GM18873 (cell line): ENCODE measurements at regions not wholly inside any gene's neighbourhood (a gene's known extent, or its start where the extent isn't known, plus 50 kb on each side); places are given as distances from the start of the nearest gene placed in this dataset.
"Not testable (repeated sequence)": the region's sequence is repeated elsewhere in the genome, so short reads cannot be mapped to it uniquely, and the experiment has no call there.

Experiments
- ATAC-seq: cut with Tn5 transposase; IDR thresholded peaks from one replicate; pipeline ENCODE4 v1.9.1; 2021; ENCODE audit warnings: mild to moderate bottlenecking, moderate library complexity, moderate number of reproducible peaks; ENCODE audit not compliant: unreplicated experiment, low FRiP score

DNA sequence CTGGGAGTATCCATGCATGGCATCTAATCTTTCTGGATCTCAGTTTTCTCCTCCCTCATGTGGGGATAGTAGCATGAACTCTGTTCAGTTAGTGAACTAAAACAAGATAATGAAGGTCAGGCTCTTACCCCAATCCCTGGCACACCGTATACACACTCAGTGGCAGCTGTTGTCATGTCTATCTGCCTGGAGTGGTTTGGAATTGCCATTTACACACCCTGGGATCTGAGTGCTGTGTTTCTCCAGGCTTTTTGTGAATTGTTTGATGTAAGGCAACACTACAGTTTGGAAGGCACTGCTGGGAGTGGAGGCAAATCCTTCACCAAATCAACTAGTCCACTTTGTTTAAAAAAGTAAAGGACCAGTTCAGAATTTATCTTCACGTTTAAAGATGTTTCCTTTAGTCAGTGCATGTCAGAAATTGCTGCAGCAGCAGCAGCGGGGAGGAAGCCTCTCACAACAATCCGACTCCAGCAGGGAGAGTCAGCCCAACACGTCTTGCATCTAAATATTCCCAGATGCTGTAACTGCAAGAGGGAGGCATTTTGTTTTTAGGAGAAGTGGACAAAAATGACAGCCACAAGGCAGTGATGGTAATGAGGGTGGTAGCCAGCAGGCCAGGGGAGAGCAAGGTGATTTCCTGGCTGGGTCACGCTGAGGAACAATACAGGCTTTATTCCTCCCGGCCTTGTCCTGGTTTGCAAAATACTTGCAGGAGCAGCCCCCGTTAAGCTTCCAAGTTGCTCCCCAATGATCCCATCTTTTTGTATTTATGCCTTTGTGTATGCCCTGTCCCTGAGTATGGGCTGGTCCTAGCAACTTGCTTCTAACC, 128.5 kb upstream of the LRIG1 start:
- no peak for ATAC-seq

DNA sequence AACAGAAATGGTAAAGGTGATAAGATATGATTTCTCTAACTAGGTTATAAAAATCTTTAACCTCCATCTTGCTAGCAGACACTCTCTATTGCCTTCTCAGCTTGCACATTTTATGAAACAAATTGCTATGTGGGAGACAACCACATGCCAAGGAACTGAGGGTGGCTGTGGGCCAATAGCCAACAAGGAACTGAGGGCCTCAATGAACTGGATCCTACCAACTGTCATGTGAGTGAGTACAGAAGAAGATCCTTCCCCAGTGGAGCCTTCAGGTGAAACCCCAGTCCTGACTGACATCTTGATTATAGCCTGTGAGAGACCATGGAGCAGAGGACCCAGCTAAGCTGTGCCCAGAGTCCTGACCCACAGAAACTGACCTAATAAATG, 129.2 kb upstream of the LRIG1 start:
- no peak for ATAC-seq

DNA sequence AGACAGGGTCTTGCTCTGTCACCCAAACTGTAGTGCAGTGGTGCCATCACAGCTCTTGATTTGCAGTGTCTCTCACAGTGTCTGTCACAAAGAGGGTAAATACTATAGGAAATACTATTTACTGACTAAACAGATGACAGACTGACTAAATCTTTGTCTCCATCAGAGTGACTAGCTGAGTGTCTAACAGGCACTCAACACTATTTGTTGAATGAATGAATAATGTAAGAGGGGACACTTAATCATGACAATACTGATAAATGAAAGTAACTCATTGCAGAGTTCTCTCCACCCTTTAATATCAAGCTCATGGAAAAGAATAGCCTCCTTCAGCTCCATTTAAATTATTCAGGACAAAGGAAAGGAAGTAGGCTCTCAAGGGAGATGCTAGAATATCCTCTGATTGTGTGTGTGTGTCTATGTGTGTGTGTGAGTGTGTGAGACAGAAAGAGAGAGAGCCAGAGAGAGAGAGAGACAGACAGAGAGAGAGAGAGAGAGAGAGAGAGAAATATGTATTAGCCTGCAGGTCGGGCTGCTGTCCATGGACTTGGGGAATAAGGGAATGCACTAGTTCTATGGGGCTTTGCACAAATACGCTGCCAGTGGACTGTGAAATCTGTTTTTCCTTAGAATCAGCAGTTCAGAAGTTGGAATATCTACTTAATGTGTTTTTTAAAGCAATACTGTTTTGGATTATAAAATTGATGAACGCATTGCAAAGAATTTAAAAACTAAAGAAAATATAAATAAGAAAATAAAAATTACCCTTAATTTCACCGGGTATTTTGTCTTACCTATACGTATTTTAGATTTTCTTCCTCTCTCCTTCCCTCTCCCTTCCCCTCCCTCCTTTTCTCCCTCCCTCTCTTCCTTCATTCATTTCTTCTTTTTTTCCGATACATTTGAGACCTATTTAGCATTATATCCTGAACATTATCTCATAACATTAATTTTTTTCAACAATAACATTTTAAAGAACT, 132.9 kb upstream of the LRIG1 start:
- ATAC-seq = no peak

DNA sequence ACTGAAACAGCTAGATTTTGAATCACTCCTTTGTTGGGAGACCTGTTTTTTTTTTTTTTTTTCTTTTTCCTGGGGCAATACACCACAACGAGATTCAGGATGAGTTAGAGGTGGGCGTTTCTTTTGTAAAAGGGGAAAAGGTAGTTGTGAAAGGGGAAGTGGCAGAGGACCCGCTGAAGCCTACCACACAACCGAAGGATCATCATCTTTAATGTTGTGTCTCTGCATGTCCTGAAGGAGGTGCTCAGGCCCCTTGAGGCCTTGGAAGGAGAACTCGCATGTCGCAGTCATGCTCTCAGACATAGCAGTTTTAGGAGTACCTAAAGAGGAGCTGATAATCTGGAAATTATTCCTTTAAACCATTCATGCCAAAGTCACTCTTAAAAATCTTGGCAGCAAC, 137.9 kb upstream of the LRIG1 start:
- no peak for ATAC-seq

DNA sequence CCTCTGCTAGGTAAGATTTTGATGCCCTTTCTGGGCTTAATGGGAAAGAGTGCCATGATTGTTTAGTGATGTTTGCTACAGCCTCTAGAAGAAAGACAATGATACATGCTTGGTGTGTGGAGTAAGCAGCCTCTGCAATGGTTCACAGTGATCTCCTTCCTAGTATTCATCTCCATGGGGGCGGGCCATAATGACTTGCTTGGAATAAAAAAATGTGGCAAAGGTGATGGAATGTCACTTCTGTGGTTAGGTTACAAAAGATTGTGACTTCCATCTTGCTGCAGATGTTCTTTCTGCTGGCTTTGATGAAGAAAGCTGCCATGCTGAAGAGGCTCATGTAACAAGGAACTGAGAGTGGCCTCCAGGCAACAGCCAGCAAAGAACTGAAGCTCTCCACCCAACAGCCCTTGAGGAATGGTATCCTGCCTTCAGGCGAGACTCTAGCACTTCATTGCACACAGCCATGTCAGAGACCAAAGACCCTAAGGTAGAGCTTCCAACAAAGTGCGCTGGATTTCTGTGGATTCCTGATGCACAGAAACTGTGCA, 139.1 kb upstream of the LRIG1 start:
- ATAC-seq = no peak

DNA sequence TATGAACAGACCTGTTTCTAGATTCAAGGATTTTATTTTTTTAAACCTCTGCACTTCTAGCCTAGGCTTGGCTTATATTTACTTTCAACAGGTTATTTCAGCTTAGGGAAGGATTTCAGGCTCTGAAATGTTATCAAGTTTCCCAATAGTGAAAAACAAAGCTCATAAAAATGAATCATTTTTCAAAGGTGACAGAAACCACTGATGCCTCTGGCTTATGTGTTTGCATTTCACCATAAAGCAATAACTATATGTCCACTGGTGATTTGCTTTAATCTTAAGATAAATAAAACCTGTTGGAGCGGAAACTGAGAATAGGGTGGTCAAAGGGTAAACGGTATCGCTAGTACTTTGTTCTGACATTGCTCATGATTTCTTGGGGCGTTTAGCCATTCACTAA, 141.2 kb upstream of the LRIG1 start:
- no peak for ATAC-seq

DNA sequence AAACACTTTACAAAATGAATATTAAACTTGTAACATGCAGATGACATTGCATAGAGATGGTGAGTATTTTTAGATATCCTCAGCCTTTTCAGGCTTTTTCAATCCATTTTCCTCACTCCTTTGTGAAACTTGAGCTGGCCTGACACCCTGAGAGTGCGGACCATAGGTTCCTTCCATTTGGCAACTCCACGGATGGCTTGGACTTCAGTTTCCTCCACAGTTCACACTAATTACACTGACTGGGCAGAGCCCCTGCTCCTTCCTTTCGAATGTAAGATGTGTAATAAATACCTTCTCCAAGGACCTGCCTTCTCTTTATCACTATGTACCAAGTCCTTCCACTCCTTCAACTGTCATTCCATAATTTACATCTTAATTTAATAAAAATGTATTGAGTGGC, 141.7 kb upstream of the LRIG1 start:
- ATAC-seq = no peak

DNA sequence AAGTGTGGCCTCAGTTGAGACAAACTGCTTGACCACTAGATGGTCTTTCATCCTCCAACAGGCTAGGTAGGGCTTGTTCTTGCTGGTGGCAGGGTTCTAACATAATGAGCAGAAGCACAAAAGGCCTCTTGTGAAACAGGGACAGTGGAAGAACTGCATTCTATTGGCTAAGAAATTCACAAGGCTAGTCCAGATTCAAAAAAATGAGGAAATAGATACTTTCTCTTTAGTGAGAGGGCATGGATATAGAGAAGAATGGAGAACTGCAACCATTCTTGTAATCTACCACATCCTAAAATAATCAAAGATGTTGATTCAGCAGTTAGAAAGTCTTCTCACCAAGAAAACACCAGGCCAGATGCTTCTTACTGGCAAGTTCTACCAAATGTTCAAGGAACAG, 143.7 kb upstream of the LRIG1 start:
- no peak for ATAC-seq

DNA sequence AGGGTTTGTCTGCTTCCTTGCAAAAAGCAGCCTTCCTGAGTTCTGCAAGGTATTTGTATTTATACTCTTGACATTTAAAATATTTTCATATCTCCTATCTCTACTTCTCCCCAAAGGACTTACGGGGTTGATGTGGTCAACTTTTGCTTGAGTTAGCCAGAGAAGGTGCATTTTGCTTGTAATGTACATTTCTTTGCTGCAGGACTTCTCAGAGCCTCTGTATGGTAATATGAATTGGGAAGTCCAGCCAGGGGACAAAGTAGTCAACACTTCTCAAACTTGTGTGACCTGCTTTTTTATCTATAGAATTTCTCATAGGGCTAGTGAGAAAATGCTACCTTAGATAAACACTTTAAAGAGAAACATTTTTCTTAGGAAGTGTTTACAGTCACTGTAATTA, 148.2 kb upstream of the LRIG1 start:
- no peak for ATAC-seq

DNA sequence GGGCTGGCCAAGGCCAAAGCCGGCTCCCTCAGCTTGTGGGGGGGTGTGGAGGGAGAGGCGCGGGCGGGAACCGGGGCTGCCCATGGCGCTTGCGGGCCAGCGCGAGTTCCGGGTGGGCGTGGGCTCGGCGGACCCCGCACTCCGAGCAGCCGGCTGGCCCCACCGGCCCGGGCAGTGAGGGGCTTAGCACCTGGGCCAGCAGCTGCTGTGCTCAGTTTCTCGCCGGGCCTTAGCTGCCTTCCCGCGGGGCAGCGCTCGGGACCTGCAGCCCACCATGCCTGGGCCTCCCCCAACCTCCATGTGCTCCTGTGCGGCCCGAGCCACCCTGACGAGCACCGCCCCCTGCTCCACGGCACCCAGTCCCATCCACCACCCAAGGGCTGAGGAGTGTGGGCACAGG, 150.7 kb upstream of the LRIG1 start:
- not testable (repeated sequence) for ATAC-seq

DNA sequence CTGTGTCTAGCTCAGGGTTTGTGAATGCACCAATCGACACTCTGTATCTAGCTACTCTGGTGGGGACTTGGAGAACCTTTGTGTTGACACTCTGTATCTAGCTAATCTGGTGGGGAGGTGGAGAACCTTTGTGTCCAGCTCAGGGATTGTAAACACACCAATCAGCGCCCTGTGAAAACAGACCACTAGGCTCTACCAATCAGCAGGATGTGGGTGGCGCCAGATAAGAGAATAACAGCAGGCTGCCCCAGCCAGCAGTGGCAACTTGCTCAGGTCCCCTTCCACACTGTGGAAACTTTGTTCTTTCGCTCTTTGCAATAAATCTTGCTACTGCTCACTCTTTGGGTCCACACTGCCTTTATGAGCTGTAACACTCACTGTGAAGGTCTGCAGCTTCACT, 151.3 kb upstream of the LRIG1 start:
- not testable (repeated sequence) for ATAC-seq

DNA sequence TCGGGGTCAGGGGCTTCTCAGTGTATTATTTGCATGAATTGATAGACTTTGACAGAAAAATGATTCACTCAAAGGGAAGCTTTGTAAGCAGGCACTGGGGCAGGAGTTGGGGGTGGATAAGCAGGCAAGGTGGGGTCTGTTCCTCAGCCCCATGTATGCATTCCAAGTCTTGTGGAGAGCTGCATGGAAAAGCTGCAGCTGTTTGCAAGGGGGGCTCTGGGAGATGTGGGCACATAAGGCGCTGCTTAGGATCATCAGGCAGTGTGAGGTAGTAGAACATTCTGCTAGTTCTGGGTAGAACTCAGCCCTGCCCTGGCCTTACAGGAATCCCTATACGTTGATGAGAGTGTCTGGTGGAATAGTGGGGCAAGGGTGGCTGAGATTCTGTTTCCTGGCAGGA, 154.2 kb upstream of the LRIG1 start:
- ATAC-seq = no peak

DNA sequence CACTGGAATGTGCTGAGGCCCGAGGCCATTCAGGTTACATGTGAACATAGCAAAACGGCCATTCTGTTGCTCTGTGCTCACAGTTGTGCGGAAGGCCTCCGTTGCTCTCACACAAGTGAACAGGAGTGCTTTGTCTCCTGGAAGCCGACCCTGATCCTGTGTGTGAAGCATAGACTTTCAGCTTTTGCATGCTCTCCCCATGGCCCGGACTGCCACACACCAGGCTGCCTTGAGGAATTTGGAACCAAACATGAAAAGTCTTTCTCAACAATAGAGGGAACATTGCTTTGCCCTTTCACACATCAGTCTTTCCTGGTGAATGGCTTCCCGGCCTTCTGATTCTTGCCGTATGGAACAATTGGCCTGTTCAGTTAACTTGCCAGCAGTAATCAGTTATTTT, 154.8 kb upstream of the LRIG1 start:
- ATAC-seq = no peak

DNA sequence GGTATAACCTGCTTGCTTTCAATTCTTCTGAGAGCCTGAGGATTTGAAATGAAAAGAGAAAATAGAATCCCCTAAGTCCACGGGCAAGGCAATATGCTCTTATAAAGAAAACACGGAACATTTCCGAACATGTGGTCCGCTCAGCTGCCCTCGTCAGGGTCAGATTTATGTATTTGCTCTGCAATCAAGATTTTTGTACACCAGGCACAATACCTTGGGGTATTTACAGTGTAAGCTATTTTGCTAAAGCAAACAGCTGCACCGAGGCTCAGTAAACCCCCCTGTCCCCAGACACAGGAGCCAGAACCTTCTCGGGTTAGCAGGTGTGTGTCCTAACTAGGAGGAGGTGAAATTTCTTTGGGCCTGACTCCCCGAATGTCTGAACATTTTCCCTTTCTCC, 155.8 kb upstream of the LRIG1 start:
- ATAC-seq = no peak

DNA sequence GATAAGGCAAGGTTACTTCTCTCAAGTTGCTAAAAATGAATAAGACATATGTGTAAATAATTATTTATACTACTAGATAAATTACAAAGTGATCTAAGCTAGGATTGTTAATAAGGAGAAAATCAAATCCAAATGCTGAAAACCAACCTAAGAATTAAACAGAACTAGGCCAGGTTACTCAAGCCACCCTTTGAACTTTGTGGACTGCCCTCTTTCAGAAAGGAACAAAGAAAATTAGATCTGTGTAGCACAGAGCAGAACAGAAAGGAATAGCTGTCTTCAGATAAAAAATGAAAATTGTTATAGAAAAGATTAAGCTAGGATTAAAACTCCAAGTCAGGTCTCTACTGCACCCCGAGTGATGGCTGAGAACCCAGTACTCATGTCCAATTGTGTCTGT, 158.2 kb upstream of the LRIG1 start:
- no peak for ATAC-seq

DNA sequence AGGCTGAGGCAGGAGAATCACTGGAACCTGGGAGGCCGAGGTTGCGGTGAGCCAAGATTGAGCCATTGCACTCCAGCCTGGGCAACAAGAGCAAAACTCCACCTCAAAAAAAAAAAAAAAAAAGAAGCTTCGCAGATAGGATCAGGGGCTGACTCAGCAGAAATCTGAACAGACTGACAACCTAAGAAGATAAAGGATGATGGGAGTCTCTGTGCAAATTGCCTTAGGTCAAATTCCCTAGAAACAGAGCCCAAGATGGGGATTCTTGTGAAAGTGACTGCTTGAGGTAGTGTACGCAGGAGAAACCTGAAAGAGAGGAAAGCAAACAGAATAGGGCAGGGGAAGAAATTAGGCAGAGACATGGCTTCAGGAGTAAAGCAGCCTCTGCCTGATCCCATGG, 160.8 kb upstream of the LRIG1 start:
- ATAC-seq = no peak

DNA sequence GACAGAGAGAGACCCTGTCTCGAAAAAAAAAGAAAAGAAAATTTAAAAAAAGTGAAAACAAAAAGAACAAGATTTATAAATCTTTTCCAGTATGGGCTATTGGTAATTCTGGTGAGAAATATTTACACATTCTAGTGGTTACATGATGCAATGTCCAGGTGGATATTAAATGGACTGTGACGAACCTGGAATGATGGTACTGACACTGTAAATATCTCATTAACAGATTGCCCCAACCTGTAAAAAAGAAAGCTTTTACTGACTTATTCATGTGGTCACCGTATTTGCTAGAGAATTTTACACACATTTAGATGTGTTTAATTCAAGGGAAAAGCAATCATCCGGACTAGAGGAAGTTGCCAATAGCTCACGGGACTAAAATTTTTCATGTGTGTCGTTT, 162.1 kb upstream of the LRIG1 start:
- no peak for ATAC-seq

DNA sequence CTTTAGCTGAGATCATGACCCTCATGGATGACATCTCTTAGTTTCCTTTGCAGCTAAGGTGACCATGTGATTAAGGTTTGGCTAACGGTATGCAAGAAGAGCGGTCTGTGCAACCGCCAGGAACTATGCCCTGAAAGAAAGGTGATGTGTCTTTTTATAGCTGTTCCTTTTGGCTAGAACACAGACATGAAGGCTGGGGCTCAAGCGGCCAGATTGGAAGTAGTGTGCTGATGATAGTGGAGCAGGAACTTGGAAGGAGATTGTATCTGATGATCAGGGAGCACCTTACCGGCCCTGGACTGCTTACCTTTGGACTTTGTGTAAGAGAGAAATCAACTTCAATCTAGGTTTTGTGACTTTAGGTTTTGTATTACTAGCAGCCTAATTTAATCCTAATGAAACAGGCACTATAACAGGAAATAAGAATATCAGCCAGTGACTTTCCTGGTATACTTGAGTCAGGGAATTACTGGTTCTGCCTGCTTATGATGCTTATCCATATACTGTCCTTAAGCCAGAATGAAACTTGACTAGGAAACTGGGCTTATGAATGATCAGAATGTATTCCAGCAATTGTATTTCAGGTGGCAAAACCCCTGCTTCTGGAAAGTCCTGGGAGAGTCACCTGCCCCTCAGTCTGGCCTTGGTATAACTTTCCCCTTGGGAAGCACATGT, 164.3 kb upstream of the LRIG1 start:
- ATAC-seq = no peak

DNA sequence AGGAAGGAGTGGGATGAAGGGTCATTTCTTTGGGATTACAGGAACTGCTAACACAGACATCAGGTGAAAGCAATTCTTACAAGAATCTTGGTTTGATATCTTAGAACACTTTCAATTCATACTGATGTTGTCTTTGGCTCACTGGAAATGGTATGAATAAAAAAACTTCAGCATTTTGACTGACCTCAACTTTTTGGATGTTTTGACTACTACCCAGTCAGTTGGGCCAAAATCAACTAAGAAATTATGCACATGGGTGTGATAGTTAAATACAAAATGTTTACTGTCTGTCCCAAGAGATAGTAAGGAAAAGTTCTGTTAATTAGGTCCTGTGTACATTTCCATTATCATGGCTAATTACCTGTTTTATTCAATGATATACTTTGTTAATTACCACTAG, 165.5 kb upstream of the LRIG1 start:
- no peak for ATAC-seq

DNA sequence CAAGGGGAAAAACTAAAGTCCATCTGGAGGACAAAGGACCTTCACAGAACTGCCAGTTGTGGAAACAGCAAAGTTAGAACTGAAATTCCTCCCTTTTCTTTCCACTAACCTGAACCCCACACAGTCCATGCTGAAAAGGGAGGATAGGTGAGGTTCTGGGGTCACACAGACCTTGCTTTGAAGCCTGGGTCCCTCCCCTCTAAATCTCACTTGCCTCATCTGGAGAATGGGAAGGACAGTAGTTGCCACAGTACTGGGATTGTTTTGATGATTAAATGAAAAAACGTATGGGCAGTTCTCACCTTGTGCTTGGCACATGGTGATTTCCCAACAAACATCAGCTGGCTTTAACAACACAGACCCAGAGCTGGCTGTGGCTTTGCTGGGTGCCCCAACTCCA, 166.4 kb upstream of the LRIG1 start:
- no peak for ATAC-seq

DNA sequence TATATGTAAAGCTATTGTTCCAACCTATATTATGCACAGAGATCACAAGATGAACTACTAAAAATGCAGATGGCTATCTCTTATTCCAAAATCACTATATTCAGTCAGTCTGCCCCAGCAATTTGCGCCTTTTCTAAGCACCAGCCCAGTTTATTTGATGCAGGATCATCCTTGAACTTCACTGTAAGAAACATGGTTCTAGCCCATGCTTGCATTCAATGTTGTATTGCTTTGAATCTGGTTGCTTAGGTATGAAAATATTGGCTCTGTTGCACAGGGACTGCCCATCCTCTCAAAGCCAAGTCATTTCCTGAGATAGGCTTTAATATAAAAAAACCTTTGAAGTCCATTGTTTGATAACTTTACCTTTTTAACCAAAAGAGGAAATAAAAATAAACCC, 170.5 kb upstream of the LRIG1 start:
- ATAC-seq = no peak
